Endodermal cell (in vitro differentiated cells): ENCODE measurements at regions not wholly inside any gene's neighbourhood (a gene's known extent, or its start where the extent isn't known, plus 50 kb on each side); places are given as distances from the start of the nearest gene placed in this dataset.

Experiments
- DNase-seq: peaks from one replicate; pipeline ENCODE4 v3.0.0-alpha.2; 2017
- H3K27ac ChIP-seq: 2 replicates; pipeline ENCODE4 v1.5.1; 2013; ENCODE audit warnings: mild to moderate bottlenecking, low read depth, low read length, moderate library complexity
- H3K27me3 ChIP-seq: 2 replicates; pipeline ENCODE4 v1.6.1; 2013; ENCODE audit warnings: mild to moderate bottlenecking, low read length, moderate library complexity; ENCODE audit not compliant: insufficient read depth, control insufficient read depth, poor library complexity, severe bottlenecking
- H3K36me3 ChIP-seq: 2 replicates; pipeline ENCODE4 v1.7.0; 2013; ENCODE audit warnings: mild to moderate bottlenecking, low read length, moderate library complexity; ENCODE audit not compliant: control insufficient read depth, insufficient read depth
- H3K4me1 ChIP-seq: one replicate; pipeline ENCODE4 v1.7.0; 2013; ENCODE audit warnings: low read length; ENCODE audit not compliant: control insufficient read depth, insufficient read depth
- H3K4me3 ChIP-seq: 2 replicates; pipeline ENCODE4 v1.5.1; 2013; ENCODE audit warnings: mild to moderate bottlenecking, low read length, moderate library complexity
- H3K9ac ChIP-seq: 2 replicates; pipeline ENCODE4 v1.6.1; 2013; ENCODE audit warnings: mild to moderate bottlenecking, low read length, moderate library complexity; ENCODE audit not compliant: poor library complexity, severe bottlenecking; ENCODE audit errors: extremely low read depth
- H3K9me3 ChIP-seq: 2 replicates; pipeline ENCODE4 v1.6.1; 2013; ENCODE audit warnings: mild to moderate bottlenecking, low read length, moderate library complexity; ENCODE audit not compliant: control insufficient read depth
- H3K27ac Mint-ChIP-seq: 2 replicates; pipeline ENCODE4 v1.8.0; 2020; ENCODE audit warnings: mixed read lengths
- H3K27me3 Mint-ChIP-seq: 2 replicates; pipeline ENCODE4 v1.8.0; 2021; ENCODE audit warnings: mild to moderate bottlenecking, mixed read lengths; ENCODE audit not compliant: insufficient read depth
- H3K36me3 Mint-ChIP-seq: 2 replicates; pipeline ENCODE4 v1.8.0; 2020; ENCODE audit warnings: low read depth, mixed read lengths
- H3K4me1 Mint-ChIP-seq: 2 replicates; pipeline ENCODE4 v1.8.0; 2020; ENCODE audit warnings: mixed read lengths
- H3K4me3 Mint-ChIP-seq: 2 replicates; pipeline ENCODE4 v1.8.0; 2020; ENCODE audit warnings: mild to moderate bottlenecking, moderate library complexity, mixed read lengths
- H3K9me3 Mint-ChIP-seq: 2 replicates; pipeline ENCODE4 v1.8.0; 2020; ENCODE audit warnings: mild to moderate bottlenecking, mixed read lengths
- CTCF ChIP-seq: fragments of 200-600 bp; sonication (generic); conservative IDR thresholded peaks from 2 replicates; pipeline ENCODE4 v1.5.0; 2021; ENCODE audit warnings: antibody characterized with exemption, mild to moderate bottlenecking
- WGBS, 2 experiments: methylation state at CpG; one replicate each; pipeline versions ENCODE4 v1.1.5 to v1.1.7; 2013; ENCODE audit warnings: missing lambda C conversion rate in 2 of 2, mixed read lengths in 1 of 2; ENCODE audit not compliant: insufficient coverage in 1 of 2, insufficient read length in 1 of 2; 5-methylcytosine and 5-hydroxymethylcytosine counted together

- H3K9me3 Mint-ChIP-seq: no peaks in the 10 kb centered on the region
- no peak overlapping the region for H3K4me3 ChIP-seq
- no peaks in the 10 kb centered on the region for H3K36me3 ChIP-seq
- H3K9me3 ChIP-seq: no peaks in the 10 kb centered on the region
- H3K9ac ChIP-seq: no peak overlapping the region
- H3K36me3 Mint-ChIP-seq: no peaks in the 10 kb centered on the region
- DNase-seq: no peak
- no peak overlapping the region for H3K27ac ChIP-seq
- no peaks in the 10 kb centered on the region for H3K4me1 ChIP-seq
- H3K27ac Mint-ChIP-seq: no peak overlapping the region
- peaks cover 5% of the 10 kb centered on the region for H3K4me1 Mint-ChIP-seq
- H3K27me3 Mint-ChIP-seq: peaks cover 36% of the 10 kb centered on the region
- H3K4me3 Mint-ChIP-seq: no peak overlapping the region
- no peak for TF ChIP-seq CTCF
- peaks cover 24% of the 10 kb centered on the region for H3K27me3 ChIP-seq
Measured at GRCh38 chr2:122636097-122636496, 880.6 kb downstream of the TSN start.

- no peaks in the 10 kb centered on the region for H3K9me3 ChIP-seq
- no peaks in the 10 kb centered on the region for H3K4me1 ChIP-seq
- Mint-ChIP-seq H3K4me1 (peaks cover 3% of the 10 kb centered on the region), H3K36me3 (no peaks in the 10 kb centered on the region), H3K27me3 (peaks cover 20% of the 10 kb centered on the region), H3K9me3 (no peaks in the 10 kb centered on the region), H3K27ac (no peak overlapping the region), H3K4me3 (no peak overlapping the region)
- DNase-seq: no peak
- peaks cover 5% of the 10 kb centered on the region for H3K27me3 ChIP-seq
- H3K4me3 ChIP-seq: no peak overlapping the region
- no peak overlapping the region for H3K27ac ChIP-seq
- TF ChIP-seq CTCF: no peak
- no peaks in the 10 kb centered on the region for H3K36me3 ChIP-seq
- H3K9ac ChIP-seq: no peak overlapping the region
- WGBS, 2 experiments: 91 to 92% methylated on average over 4 of the region's 4 CpGs
Measured at GRCh38 chr2:122639176-122639575, 883.7 kb downstream of the TSN start.

DNA sequence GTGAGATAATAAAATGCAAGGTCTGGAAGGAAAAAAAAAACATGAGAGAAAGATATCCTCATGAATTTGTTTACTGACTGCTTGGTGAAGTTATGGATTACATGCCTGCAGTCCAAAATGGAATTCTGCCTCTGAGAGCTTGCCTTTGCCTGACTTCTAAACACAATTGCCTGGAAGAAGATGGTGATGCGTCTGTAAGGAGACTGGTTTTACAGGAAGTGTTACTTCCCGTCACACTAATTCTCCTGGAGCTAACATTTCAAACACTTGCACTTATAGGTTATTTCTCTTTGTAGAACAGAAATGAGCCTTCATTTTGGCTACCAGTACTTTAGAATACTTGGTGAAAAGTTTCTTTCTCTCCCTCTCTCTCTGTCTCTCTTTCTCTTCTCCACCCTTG, 884.3 kb downstream of the TSN start:
- DNase-seq: no peak
- H3K27ac Mint-ChIP-seq: no peak overlapping the region
- Histone ChIP-seq H3K27ac (no peak overlapping the region), H3K36me3 (no peaks in the 10 kb centered on the region), H3K9ac (no peak overlapping the region), H3K4me3 (no peak overlapping the region), H3K27me3 (no peaks in the 10 kb centered on the region), H3K4me1 (no peaks in the 10 kb centered on the region), H3K9me3 (no peaks in the 10 kb centered on the region)
- TF ChIP-seq CTCF: no peak
- 97 to 100% methylated on average over 1 to 2 of the region's 2 CpGs for WGBS, 2 experiments
- H3K4me1 Mint-ChIP-seq: peaks cover 3% of the 10 kb centered on the region
- H3K27me3 Mint-ChIP-seq: peaks cover 15% of the 10 kb centered on the region
- H3K36me3 Mint-ChIP-seq: no peaks in the 10 kb centered on the region
- H3K4me3 Mint-ChIP-seq: no peak overlapping the region
- H3K9me3 Mint-ChIP-seq: no peaks in the 10 kb centered on the region
